Endothelial cell of umbilical vein (primary cell): ENCODE measurements at regions not wholly inside any gene's neighbourhood (a gene's known extent, or its start where the extent isn't known, plus 50 kb on each side); places are given as distances from the start of the nearest gene placed in this dataset.

ENCODE experiments used
- BruUV-seq: library from RNA; stranded (reverse); fragments of 400-500 nt; replicated peaks from 2 replicates; lab custom pipeline; 2021; lab: Mats Ljungman, UMichigan
- CTCF ChIA-PET: fragments of 300-600, 350-600 bp; sonication (Branson Sonifier 250); formaldehyde crosslinking; loops from one replicate; lab custom pipeline; 2021; ENCODE audit warnings: antibody characterized with exemption, inconsistent platforms; lab: Charles Lee
- POLR2A ChIA-PET: fragments of 300-600, 350-600 bp; sonication (Branson Sonifier 250); formaldehyde crosslinking; loops from one replicate; lab custom pipeline; 2021; ENCODE audit warnings: antibody characterized with exemption, inconsistent platforms; lab: Charles Lee
- DNase-seq: peaks from one replicate; pipeline ENCODE4 v3.0.0-alpha.2; 2011; ENCODE audit warnings: low read depth, low spot score
- FAIRE-seq: peaks from 2 replicates; lab custom pipeline; 2011; peaks lifted over from hg19 to GRCh38; lab: Jason Lieb, UNC
- H2AFZ ChIP-seq: 2 replicates; pipeline ENCODE4 v1.6.0; 2012; ENCODE audit warnings: low read depth, low read length, control low read depth, inconsistent platforms
- H3K27ac ChIP-seq: 2 replicates; pipeline ENCODE4 v1.5.1; 2011; ENCODE audit warnings: low read depth, mild to moderate bottlenecking, control low read depth, low read length, moderate library complexity; ENCODE audit not compliant: insufficient read depth
- H3K27me3 ChIP-seq, 2 experiments: 2 replicates each; pipeline versions ENCODE4 v1.6.0 to v1.6.1; 2011; ENCODE audit warnings: low read length in 2 of 2, mixed read lengths in 1 of 2; ENCODE audit not compliant: control insufficient read depth in 2 of 2, insufficient read depth in 2 of 2
- H3K36me3 ChIP-seq, 2 experiments: 2 replicates in 1 of 2; 3 replicates in 1 of 2; pipeline ENCODE4 v1.5.1; 2011; ENCODE audit warnings: low read length in 2 of 2, mild to moderate bottlenecking in 1 of 2, moderate library complexity in 1 of 2; ENCODE audit not compliant: control insufficient read depth in 2 of 2, insufficient read depth in 2 of 2; ENCODE audit errors: extremely low read depth in 1 of 2
- H3K4me1 ChIP-seq: 3 replicates; pipeline ENCODE4 v1.5.1; 2011; ENCODE audit warnings: mild to moderate bottlenecking, low read length; ENCODE audit not compliant: control insufficient read depth, insufficient read depth; ENCODE audit errors: extremely low read depth
- H3K4me2 ChIP-seq: 2 replicates; pipeline ENCODE4 v1.6.1; 2011; ENCODE audit warnings: low read length, control low read depth, mixed read lengths; ENCODE audit not compliant: insufficient read depth
- H3K4me3 ChIP-seq, 3 experiments: fragments of 200-600 bp in 1 of 3; sonication (generic), shearing (Covaris generic) in 1 of 3; replicated peaks in 1 of 3; 2 replicates each; pipeline ENCODE4 v1.5.1; 2011 to 2016; ENCODE audit warnings: control low read depth in 3 of 3, low read length in 3 of 3, mild to moderate bottlenecking in 2 of 3, inconsistent platforms in 1 of 3, low read depth in 1 of 3, moderate library complexity in 1 of 3; ENCODE audit not compliant: insufficient read depth in 1 of 3
- H3K79me2 ChIP-seq: 2 replicates; pipeline ENCODE4 v1.6.0; 2012; ENCODE audit warnings: low read length, inconsistent platforms; ENCODE audit not compliant: control insufficient read depth, insufficient read depth
- H3K9ac ChIP-seq: replicated peaks from 2 replicates; pipeline ENCODE3; 2011; ENCODE audit warnings: low read length, control low read depth; ENCODE audit not compliant: insufficient read depth; ENCODE audit errors: extremely low read depth
- H3K9me1 ChIP-seq: replicated peaks from 3 replicates; pipeline ENCODE4 v1.6.0; 2011; ENCODE audit warnings: mild to moderate bottlenecking, low read length; ENCODE audit not compliant: control insufficient read depth, insufficient read depth; ENCODE audit errors: extremely low read depth
- H3K9me3 ChIP-seq: replicated peaks from 2 replicates; pipeline ENCODE4 v1.5.1; 2012; ENCODE audit warnings: low read length, inconsistent platforms; ENCODE audit not compliant: control insufficient read depth, insufficient read depth
- H4K20me1 ChIP-seq: replicated peaks from 2 replicates; pipeline ENCODE3; 2011; ENCODE audit warnings: mild to moderate bottlenecking, low read length; ENCODE audit not compliant: control insufficient read depth, insufficient read depth; ENCODE audit errors: extremely low read depth
- EZH2 ChIP-seq: IDR thresholded peaks from 2 replicates; pipeline ENCODE4 v1.6.1; 2012; ENCODE audit warnings: borderline replicate concordance, low read depth, mild to moderate bottlenecking, moderate library complexity, low read length, inconsistent platforms; ENCODE audit not compliant: severe bottlenecking
- FOS ChIP-seq: IDR thresholded peaks from 2 replicates; pipeline ENCODE4 v1.6.1; 2011; ENCODE audit warnings: mild to moderate bottlenecking, low read length, moderate library complexity, borderline replicate concordance; ENCODE audit not compliant: insufficient read depth
- GATA2 ChIP-seq: IDR thresholded peaks from 2 replicates; pipeline ENCODE4 v1.7.0; 2011; ENCODE audit warnings: low read depth, mild to moderate bottlenecking, moderate library complexity, mixed read lengths, low read length; ENCODE audit not compliant: insufficient read length, insufficient read depth
- MYC ChIP-seq: IDR thresholded peaks from one replicate; pipeline ENCODE4 v1.6.1; 2011; ENCODE audit warnings: mild to moderate bottlenecking, low read depth, low read length
- POLR2A ChIP-seq: IDR thresholded peaks from 2 replicates; pipeline ENCODE4 v1.6.1; 2012; ENCODE audit warnings: low read depth, mild to moderate bottlenecking, control low read depth, low read length
- POLR2AphosphoS5 ChIP-seq: IDR thresholded peaks from 2 replicates; pipeline ENCODE4 v1.6.1; 2012; ENCODE audit warnings: low read depth, mild to moderate bottlenecking, control low read depth, low read length, moderate library complexity; ENCODE audit not compliant: insufficient read depth
- dilution Hi-C: fragments of 300-500 bp; cut with MboI; formaldehyde crosslinking; loops from one replicate; pipeline ENCODE4 v1.15.0; 2019; ENCODE audit warnings: low sequenced_read_pairs; ENCODE audit not compliant: extremely low pct_ligation_motif_present
- intact Hi-C: fragments of 100-400 bp; cut with micrococcal nuclease; formaldehyde crosslinking; loops from one replicate; pipeline ENCODE4 v1.10.0; 2022
- TF ChIP-seq, protein P1 (sequence below): IDR thresholded peaks from 2 replicates; pipeline ENCODE4 v1.6.1; 2011; ENCODE audit not compliant: insufficient read depth, insufficient read length

DNA sequence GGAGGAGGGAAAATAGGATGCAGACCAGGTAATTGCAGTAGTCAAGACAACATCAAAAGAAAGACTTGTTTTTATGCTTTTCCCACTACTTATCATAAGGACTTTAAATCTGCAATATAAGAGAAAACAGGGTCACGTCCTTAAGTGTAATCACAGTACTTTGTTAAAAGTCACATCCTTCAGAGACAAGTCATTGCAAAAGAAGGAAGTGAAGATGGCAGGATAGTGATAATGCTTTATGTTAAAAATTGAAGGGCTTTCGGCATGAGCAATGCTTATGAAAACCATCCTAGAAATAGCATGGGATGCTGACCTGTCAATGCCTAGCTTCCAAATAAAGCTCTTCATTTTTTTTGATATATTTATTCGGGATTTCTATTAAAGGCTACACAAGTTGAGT lies 110.2 kb upstream of the TENM3 start:
- dilution Hi-C loops (no loop called here), intact Hi-C loops (no loop called here)
- H3K27me3 ChIP-seq: no peaks in the 10 kb centered on the region
- ChIA-PET POLR2A (no interaction called here), CTCF (no interaction called here)
- BruUV-seq: no TSS peak
- H3K9ac ChIP-seq: no peak overlapping the region
- H3K36me3 ChIP-seq: no peaks in the 10 kb centered on the region
- no peak overlapping the region for H3K4me2 ChIP-seq
- no peaks in the 10 kb centered on the region for H3K4me1 ChIP-seq
- no peak overlapping the region for H3K27ac ChIP-seq
- no peak for DNase-seq
- TF ChIP-seq POLR2AphosphoS5 (no peak), GATA2 (no peak), FOS (no peak), POLR2A (no peak), MYC (no peak)
- TF ChIP-seq, protein P1, sequence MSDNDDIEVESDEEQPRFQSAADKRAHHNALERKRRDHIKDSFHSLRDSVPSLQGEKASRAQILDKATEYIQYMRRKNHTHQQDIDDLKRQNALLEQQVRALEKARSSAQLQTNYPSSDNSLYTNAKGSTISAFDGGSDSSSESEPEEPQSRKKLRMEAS: no peak
- H4K20me1 ChIP-seq: no peaks in the 10 kb centered on the region
- no peak for FAIRE-seq
- H3K79me2 ChIP-seq: no peaks in the 10 kb centered on the region
- no peaks in the 10 kb centered on the region for H3K9me3 ChIP-seq
- no peak overlapping the region for H2AFZ ChIP-seq
- H3K9me1 ChIP-seq: no peaks in the 10 kb centered on the region
- no peak overlapping the region for H3K4me3 ChIP-seq

DNA sequence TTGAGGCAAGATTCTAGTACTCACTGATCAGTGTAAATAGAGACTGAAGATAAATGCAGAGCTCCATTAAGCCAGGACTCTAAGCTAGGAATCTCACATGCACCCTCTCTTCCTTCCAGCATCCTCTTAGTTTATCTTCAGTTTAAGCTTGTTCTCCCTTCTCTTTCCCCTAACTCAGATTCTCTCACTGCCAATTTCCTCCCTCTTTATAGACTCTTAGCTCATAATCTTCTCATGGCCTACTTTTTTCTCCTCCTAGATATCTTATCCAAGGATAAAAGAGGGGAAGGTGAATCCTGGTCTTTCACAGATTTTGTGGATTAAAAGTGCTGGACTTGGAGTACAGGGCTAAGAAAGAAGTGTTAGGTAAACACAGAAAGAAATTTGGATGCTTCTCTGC lies 108.9 kb upstream of the TENM3 start:
- H3K4me3 ChIP-seq: no peak overlapping the region
- peaks cover 0 to 3% of the 10 kb centered on the region in 2 experiments for H3K27me3 ChIP-seq
- H4K20me1 ChIP-seq: no peaks in the 10 kb centered on the region
- no peak for TF ChIP-seq EZH2
- TF ChIP-seq GATA2: no peak
- TF ChIP-seq POLR2A: no peak
- no peak for TF ChIP-seq POLR2AphosphoS5
- H3K79me2 ChIP-seq: no peaks in the 10 kb centered on the region
- no peaks in the 10 kb centered on the region for H3K9me3 ChIP-seq
- intact Hi-C loops: no loop called here
- no TSS peak for BruUV-seq
- CTCF ChIA-PET: interaction anchor here (1.1 kb wide), 1 partner anchor 11 kb away, joined by 3 read pairs; no protein-coding TSS in a partner anchor
- H3K9ac ChIP-seq: no peak overlapping the region
- H3K4me2 ChIP-seq: no peak overlapping the region
- DNase-seq: no peak
- no peak overlapping the region for H3K27ac ChIP-seq
- no peak overlapping the region for H2AFZ ChIP-seq
- H3K36me3 ChIP-seq: no peaks in the 10 kb centered on the region
- POLR2A ChIA-PET: no interaction called here
- H3K9me1 ChIP-seq: no peaks in the 10 kb centered on the region
- dilution Hi-C loops: no loop called here
- H3K4me1 ChIP-seq: no peaks in the 10 kb centered on the region
- FAIRE-seq: no peak
